Mesendoderm (in vitro differentiated cells): ENCODE measurements at regions not wholly inside any gene's neighbourhood (a gene's known extent, or its start where the extent isn't known, plus 50 kb on each side); places are given as distances from the start of the nearest gene placed in this dataset.
A peak's percentile ranks its signal among the peaks of the same experiment; 100 is the strongest.

ENCODE experiments used
- DNase-seq: peaks from one replicate; pipeline ENCODE4 v3.0.0; 2013
- H2AK5ac ChIP-seq: 2 replicates; pipeline ENCODE4 v1.6.1; 2013; ENCODE audit warnings: low read length, inconsistent platforms
- H2BK120ac ChIP-seq: 2 replicates; pipeline ENCODE4 v1.6.1; 2013; ENCODE audit warnings: low read depth, mild to moderate bottlenecking, low read length, moderate library complexity, mixed read lengths
- H2BK15ac ChIP-seq: replicated peaks from 2 replicates; pipeline ENCODE4 v1.6.1; 2013; ENCODE audit warnings: low read depth, mild to moderate bottlenecking, moderate library complexity
- H2BK5ac ChIP-seq: 2 replicates; pipeline ENCODE4 v1.6.1; 2013; ENCODE audit warnings: low read length, inconsistent platforms
- H3K18ac ChIP-seq: 2 replicates; pipeline ENCODE4 v1.6.1; 2013; ENCODE audit warnings: mild to moderate bottlenecking, low read length, mixed read lengths
- H3K23ac ChIP-seq: one replicate; pipeline ENCODE4 v1.6.1; 2013; ENCODE audit warnings: low read length
- H3K27ac ChIP-seq: 2 replicates; pipeline ENCODE4 v1.5.1; 2013; ENCODE audit warnings: low read depth, mild to moderate bottlenecking, inconsistent platforms, low read length, moderate library complexity
- H3K27me3 ChIP-seq: 2 replicates; pipeline ENCODE4 v1.6.1; 2013; ENCODE audit warnings: low read length, control low read depth, mild to moderate bottlenecking, inconsistent platforms; ENCODE audit not compliant: insufficient read depth, poor library complexity
- H3K36me3 ChIP-seq: 2 replicates; pipeline ENCODE4 v1.6.1; 2013; ENCODE audit warnings: low read length, inconsistent platforms; ENCODE audit not compliant: control insufficient read depth, insufficient read depth
- H3K4ac ChIP-seq: one replicate; pipeline ENCODE4 v1.6.1; 2013; ENCODE audit warnings: low read depth, mild to moderate bottlenecking, low read length, moderate library complexity
- H3K4me1 ChIP-seq: 2 replicates; pipeline ENCODE4 v1.6.1; 2013; ENCODE audit warnings: low read depth, low read length, inconsistent platforms; ENCODE audit not compliant: control insufficient read depth
- H3K4me2 ChIP-seq: 2 replicates; pipeline ENCODE4 v1.6.1; 2013; ENCODE audit warnings: low read length
- H3K4me3 ChIP-seq: 2 replicates; pipeline ENCODE4 v1.5.1; 2013; ENCODE audit warnings: mild to moderate bottlenecking, low read length
- H3K56ac ChIP-seq: one replicate; pipeline ENCODE4 v1.6.1; 2013; ENCODE audit warnings: low read length
- H3K79me1 ChIP-seq: 2 replicates; pipeline ENCODE4 v1.6.1; 2013; ENCODE audit warnings: low read length, inconsistent platforms
- H3K79me2 ChIP-seq: 2 replicates; pipeline ENCODE4 v1.6.1; 2013; ENCODE audit warnings: mild to moderate bottlenecking, low read length; ENCODE audit not compliant: control insufficient read depth, insufficient read depth
- H3K9ac ChIP-seq: 2 replicates; pipeline ENCODE4 v1.6.1; 2013; ENCODE audit warnings: low read length, inconsistent platforms
- H4K5ac ChIP-seq: one replicate; pipeline ENCODE4 v1.6.1; 2013; ENCODE audit warnings: low read length
- H4K8ac ChIP-seq: one replicate; pipeline ENCODE4 v1.6.1; 2013; ENCODE audit warnings: low read depth, mild to moderate bottlenecking, control low read depth, low read length, moderate library complexity
- WGBS: extraction: QIAGEN DNeasy Blood & Tissue Kit; methylation state at CpG from one replicate; pipeline ENCODE4 v1.1.7; 2013; ENCODE audit warnings: low lambda C conversion rate, missing lambda C conversion rate; ENCODE audit not compliant: insufficient coverage; ENCODE audit errors: extremely low coverage; 5-methylcytosine and 5-hydroxymethylcytosine counted together

GRCh38 chr4:14842964-14843630, 159.2 kb upstream of the CPEB2 start:
- Histone ChIP-seq H3K79me1 (no peaks in the 10 kb centered on the region), H3K4ac (no peak overlapping the region), H4K5ac (no peak overlapping the region), H2BK5ac (no peak overlapping the region), H3K36me3 (no peaks in the 10 kb centered on the region), H2BK15ac (no peak overlapping the region), H3K9ac (no peak overlapping the region), H4K8ac (no peak overlapping the region), H3K4me2 (no peak overlapping the region), H3K79me2 (no peaks in the 10 kb centered on the region), H3K23ac (no peak overlapping the region), H3K27me3 (no peaks in the 10 kb centered on the region), H3K4me3 (no peak overlapping the region), H3K27ac (no peak overlapping the region), H3K56ac (no peak overlapping the region), H3K4me1 (no peaks in the 10 kb centered on the region), H2AK5ac (no peak overlapping the region), H2BK120ac (no peak overlapping the region), H3K18ac (no peak overlapping the region)
- DNase-seq: no peak
- WGBS: no CpG with 5 or more reads among the region's 2 CpGs

GRCh38 chr4:14844061-14844460, 158.2 kb upstream of the CPEB2 start:
- Histone ChIP-seq H3K4me2 (no peak overlapping the region), H2BK5ac (no peak overlapping the region), H3K9ac (no peak overlapping the region), H3K79me2 (no peaks in the 10 kb centered on the region), H3K27me3 (no peaks in the 10 kb centered on the region), H3K18ac (no peak overlapping the region), H4K5ac (no peak overlapping the region), H3K36me3 (no peaks in the 10 kb centered on the region), H4K8ac (no peak overlapping the region), H2BK15ac (no peak overlapping the region), H3K4ac (no peak overlapping the region), H3K27ac (no peak overlapping the region), H3K56ac (no peak overlapping the region), H3K79me1 (no peaks in the 10 kb centered on the region), H3K23ac (no peak overlapping the region), H2AK5ac (no peak overlapping the region), H2BK120ac (no peak overlapping the region), H3K4me1 (no peaks in the 10 kb centered on the region), H3K4me3 (no peak overlapping the region)
- DNase-seq: no peak
- WGBS: no CpG with 5 or more reads among the region's 4 CpGs

- no peaks in the 10 kb centered on the region for H3K27me3 ChIP-seq
- no peaks in the 10 kb centered on the region for H3K79me1 ChIP-seq
- H3K56ac ChIP-seq: no peak overlapping the region
- H3K27ac ChIP-seq: no peak overlapping the region
- H3K4ac ChIP-seq: no peak overlapping the region
- no peak overlapping the region for H3K23ac ChIP-seq
- DNase-seq: no peak
- H3K4me1 ChIP-seq: no peaks in the 10 kb centered on the region
- no peak overlapping the region for H2BK5ac ChIP-seq
- H4K5ac ChIP-seq: no peak overlapping the region
- no peak overlapping the region for H3K4me3 ChIP-seq
- no peaks in the 10 kb centered on the region for H3K36me3 ChIP-seq
- H3K18ac ChIP-seq: no peak overlapping the region
- H2BK15ac ChIP-seq: no peak overlapping the region
- no peak overlapping the region for H3K9ac ChIP-seq
- H4K8ac ChIP-seq: no peak overlapping the region
- no peaks in the 10 kb centered on the region for H3K79me2 ChIP-seq
- no peak overlapping the region for H2AK5ac ChIP-seq
- H3K4me2 ChIP-seq: no peak overlapping the region
- no peak overlapping the region for H2BK120ac ChIP-seq
- no CpG with 5 or more reads among the region's 2 CpGs for WGBS
Measured at GRCh38 chr4:14848229-14848628, 154.1 kb upstream of the CPEB2 start.

- no peak overlapping the region for H3K27ac ChIP-seq
- H4K5ac ChIP-seq: no peak overlapping the region
- no peak overlapping the region for H4K8ac ChIP-seq
- H3K18ac ChIP-seq: no peak overlapping the region
- DNase-seq: no peak
- no peak overlapping the region for H3K4me3 ChIP-seq
- H3K23ac ChIP-seq: no peak overlapping the region
- no peak overlapping the region for H3K56ac ChIP-seq
- H2AK5ac ChIP-seq: no peak overlapping the region
- H2BK15ac ChIP-seq: no peak overlapping the region
- H3K27me3 ChIP-seq: no peaks in the 10 kb centered on the region
- no peak overlapping the region for H2BK5ac ChIP-seq
- H3K36me3 ChIP-seq: no peaks in the 10 kb centered on the region
- H3K4me2 ChIP-seq: no peak overlapping the region
- H3K79me1 ChIP-seq: no peaks in the 10 kb centered on the region
- H3K9ac ChIP-seq: no peak overlapping the region
- no peak overlapping the region for H2BK120ac ChIP-seq
- no CpG with 5 or more reads among the region's 1 CpG for WGBS
- no peaks in the 10 kb centered on the region for H3K79me2 ChIP-seq
- H3K4me1 ChIP-seq: no peaks in the 10 kb centered on the region
- no peak overlapping the region for H3K4ac ChIP-seq
Measured at GRCh38 chr4:14850455-14851097, 151.7 kb upstream of the CPEB2 start.

- Histone ChIP-seq H3K9ac (no peak overlapping the region), H3K79me1 (no peaks in the 10 kb centered on the region), H3K4me1 (no peaks in the 10 kb centered on the region), H3K18ac (no peak overlapping the region), H2BK15ac (no peak overlapping the region), H2AK5ac (no peak overlapping the region), H3K27ac (no peak overlapping the region), H4K8ac (no peak overlapping the region), H3K36me3 (no peaks in the 10 kb centered on the region), H3K4ac (no peak overlapping the region), H3K79me2 (no peaks in the 10 kb centered on the region), H3K56ac (no peak overlapping the region), H3K27me3 (no peaks in the 10 kb centered on the region), H3K4me3 (no peak overlapping the region), H2BK5ac (no peak overlapping the region), H3K23ac (no peak overlapping the region), H3K4me2 (no peak overlapping the region), H2BK120ac (no peak overlapping the region), H4K5ac (no peak overlapping the region)
- no CpG with 5 or more reads among the region's 2 CpGs for WGBS
- peak; percentile 50 for DNase-seq
Measured at GRCh38 chr4:14853176-14853943, 148.9 kb upstream of the CPEB2 start.
